Right renal cortex interstitium (tissue), 3 donors: ENCODE measurements at regions not wholly inside any gene's neighbourhood (a gene's known extent, or its start where the extent isn't known, plus 50 kb on each side); places are given as distances from the start of the nearest gene placed in this dataset.
"Not testable (repeated sequence)": the region's sequence is repeated elsewhere in the genome, so short reads cannot be mapped to it uniquely, and the experiment has no call there.

Experiments used
- DNase-seq, 3 donors: peaks; one replicate each; pipeline ENCODE4 v3.0.0-alpha.2; 2013; ENCODE audit warnings: low read depth in 3 of 3, low spot score in 2 of 3

DNA sequence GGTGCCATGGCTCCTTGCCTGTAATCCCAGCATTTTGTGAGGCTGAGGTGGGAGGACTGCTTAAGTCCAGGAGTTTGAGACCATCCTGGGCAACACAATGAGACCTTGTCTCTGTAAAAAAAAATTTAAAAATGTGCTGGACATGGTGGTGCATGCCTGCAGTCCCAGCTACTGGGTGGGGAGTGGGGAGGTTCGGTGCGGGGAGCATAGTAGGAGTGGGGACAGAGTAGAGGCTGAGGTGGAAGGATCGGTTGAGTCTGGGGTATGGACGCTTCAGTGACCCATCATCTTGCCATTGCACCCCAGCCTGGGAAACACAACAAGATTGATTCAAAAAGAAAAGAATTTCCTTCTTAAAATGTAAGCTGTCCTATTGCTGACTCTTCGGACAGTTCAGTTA, 1490.0 kb upstream of the GBE1 start:
- no peak for DNase-seq

DNA sequence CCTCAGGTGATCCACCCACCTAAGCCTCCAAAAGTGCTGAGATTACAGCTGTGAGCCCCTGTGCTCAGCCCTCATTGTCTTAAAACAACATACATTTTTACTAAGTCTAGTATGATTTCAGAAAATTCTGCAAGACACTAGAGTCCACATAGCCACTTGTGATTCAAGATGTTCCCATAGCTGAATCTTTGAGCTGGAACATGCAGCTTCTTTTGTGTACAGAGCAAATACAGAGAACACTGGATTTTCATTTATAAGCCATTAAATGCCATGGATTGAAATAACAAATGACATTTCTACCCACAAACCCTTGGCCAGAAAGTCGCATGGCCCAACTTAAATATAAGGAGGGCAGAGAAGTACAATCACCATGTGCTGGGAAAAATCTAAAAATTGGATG, 1489.2 kb upstream of the GBE1 start:
- DNase-seq: no peak

DNA sequence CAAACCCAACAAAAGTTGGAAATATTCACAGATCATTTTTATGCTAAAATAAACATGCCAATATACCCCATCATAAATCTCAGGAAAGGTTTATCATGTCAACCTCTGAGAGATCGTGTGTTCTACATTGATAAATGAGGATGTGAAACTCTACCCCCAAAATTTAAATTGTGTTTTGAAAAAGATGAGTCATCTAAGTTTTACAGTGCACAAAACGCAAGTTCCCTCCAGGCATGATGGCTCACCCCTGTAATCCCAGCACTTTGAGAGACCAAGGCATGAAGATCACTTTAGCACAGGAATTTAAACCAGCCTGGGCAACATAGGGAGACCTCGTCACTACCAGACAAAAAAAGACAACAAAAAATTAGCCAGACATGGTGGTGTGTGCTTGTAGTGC, 1487.0 kb upstream of the GBE1 start:
- no peak for DNase-seq

DNA sequence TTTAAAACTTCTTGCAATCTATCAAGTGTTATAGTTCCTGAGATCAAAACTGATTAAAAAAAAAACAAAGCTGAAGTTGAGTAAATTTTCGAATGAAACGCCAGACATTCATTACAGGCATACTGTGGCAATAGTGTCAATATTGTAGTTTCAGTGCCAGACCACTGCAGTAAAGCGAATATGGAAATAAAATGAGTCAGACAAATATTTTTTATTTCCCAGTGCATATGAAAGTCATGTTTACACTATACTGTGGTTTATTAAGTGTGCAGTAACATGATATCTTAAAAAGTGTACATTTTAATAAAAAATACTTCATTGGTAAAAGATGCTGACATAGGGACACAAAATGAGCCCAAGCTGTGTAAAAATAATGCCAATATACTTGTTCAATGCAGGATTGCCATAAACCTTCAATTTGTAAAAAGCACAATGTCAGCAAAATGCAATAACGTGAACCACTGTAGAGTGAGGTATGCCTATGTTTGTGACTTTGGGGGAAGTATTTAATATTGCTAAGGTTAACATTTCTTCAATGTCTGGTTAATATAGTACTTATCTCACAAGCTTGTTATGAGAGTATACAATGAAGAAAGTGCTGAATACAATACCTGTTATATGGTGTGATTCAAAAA, 1473.9 kb upstream of the GBE1 start:
- DNase-seq: no peak

DNA sequence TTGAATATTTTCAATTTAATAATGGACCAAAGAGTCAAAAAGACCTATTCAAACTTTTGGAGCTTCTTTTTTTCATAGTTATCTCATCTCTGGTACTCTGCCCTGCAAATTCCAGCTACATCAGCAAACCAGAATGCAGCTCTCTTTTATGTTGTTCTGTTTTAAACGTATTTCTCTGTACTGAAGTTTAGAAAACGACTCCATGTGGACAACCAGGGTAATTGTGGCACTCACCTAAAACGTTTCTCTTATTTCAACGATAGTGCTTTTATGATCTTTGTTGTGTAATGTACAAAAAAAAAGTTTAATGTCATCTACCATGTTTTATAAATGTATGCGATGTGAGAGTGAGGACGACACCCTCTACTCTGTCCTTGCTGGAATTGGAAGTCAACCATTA, 1472.3 kb upstream of the GBE1 start:
- no peak for DNase-seq

DNA sequence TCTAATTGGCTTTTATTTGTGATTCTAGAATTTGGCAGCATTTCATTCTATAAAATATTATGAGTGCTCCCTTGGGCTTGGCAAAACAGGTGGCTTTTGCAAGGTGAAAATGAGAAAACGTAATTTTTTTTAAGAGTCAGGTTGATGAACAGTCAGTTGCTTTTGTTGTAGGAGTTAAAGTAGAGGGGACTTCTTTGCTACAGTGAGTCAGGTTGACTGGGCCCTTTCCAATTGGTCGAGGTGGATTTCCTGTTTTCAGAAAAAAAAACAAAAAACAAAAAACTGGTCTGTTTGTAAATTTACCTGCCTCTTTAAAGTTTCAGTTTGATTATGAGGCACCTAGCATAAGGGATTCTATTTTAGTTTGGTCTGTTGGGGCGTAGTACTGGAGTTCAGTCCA, 1469.4 kb upstream of the GBE1 start:
- no peak for DNase-seq

DNA sequence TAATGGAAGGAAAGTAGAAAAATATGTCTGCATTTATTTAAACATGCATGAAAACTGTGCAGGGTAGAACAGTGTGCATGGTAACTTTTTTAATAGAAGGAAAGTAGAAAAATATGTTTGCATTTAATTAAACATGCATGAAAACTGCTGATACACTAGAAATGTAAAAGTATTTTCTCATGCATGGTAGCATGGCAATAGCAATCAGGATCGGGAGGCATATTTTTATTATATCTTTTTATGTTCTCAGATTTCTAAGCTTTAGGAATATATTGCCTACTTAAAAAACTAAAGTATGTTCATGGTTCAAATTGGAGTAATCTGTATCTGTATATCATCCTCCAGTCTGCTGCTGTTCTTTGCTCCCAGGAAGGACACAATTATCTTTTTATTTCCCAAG, 1468.9 kb upstream of the GBE1 start:
- no peak for DNase-seq

DNA sequence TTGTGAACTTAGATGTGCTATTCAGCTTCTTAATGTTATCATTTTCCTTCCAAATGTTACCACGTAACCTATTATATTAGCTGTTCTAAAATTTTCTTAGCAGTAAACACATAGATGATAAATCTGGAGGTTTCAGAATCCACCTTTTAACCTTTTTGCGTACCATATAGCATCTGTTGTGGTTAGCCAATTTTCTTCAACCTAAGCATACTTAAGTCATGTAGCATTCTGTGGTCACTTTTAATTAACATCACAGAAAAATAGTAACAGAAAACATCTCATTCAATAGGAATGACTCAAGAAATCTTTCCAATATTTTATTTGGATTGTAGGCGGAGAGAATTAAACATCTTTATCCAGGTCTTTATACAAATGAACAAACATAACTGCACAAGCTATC, 1465.3 kb upstream of the GBE1 start:
- no peak for DNase-seq

DNA sequence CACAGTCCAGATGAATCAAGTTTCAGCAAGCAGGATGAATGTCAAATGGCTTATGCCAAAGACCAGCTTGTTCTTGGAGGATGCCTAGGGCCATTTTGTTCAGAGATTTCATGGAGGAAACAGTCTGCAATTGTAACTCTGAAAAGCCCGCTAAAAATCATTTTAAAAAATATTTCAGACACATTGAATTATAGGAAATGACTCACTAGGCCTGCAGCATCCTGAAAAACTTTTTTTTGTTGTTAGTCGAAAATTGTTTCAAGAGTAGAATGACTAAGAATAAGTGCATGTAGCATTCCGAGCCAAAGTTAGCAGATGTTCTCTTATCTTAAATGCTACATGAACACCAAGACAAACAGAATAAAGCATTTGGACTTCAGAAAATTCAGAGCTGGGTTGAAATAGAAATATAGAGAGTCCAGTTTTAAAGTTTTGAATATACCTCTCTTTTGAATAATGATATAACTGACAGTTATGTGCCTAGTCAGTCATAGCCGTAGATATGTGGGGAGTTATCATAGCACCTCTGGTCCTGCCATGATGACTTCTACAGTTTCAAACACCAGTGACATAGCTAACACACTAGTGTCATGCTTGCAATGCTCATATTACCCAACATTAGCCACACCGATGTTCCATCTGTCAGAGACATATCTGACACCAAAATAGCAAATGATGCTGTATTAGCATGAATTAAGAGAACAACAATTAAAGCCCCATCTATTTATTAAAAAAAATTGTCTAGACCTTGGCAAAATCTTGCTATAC, 1462.8 kb upstream of the GBE1 start:
- DNase-seq: no peak

DNA sequence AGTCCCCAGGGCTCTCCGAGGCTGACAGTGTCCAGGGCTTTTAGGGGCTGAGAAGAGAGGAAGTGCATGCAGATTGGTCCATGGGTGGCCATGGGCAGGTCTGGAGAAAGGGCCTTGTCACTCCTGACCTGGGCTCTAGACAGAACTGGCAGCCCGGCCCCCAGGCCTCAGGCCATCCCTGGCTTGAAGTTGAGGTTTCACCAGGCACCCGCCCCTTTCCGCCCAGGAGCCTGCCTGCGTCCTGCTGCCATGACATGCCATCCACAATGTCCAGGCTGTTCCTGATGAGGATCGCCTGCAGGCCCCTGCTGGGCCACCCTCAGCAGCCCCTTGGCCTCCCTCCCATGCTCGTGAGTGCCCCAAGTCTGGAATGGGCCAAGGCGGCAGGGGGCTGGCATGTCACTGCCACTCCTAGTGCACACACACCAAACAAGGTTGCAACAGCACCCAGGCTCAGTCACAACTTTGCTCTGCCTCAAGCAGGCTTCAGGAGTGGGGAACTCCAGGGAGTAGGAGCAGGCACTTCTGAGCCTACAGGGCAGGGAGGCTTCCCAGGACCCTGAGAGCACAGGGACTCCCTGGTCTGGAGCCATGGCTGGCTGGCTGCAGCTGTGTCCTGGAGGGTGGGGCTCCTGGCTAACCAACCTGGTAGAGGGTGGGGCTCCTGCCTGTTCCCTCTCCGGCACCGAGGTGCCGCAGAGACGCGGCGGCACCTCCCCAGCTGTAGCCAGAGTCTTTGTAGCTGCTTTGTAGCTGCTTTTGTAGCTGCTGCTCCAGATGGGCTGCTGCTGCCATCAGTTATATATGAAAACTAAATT, 1457.1 kb upstream of the GBE1 start:
- no peak for DNase-seq

DNA sequence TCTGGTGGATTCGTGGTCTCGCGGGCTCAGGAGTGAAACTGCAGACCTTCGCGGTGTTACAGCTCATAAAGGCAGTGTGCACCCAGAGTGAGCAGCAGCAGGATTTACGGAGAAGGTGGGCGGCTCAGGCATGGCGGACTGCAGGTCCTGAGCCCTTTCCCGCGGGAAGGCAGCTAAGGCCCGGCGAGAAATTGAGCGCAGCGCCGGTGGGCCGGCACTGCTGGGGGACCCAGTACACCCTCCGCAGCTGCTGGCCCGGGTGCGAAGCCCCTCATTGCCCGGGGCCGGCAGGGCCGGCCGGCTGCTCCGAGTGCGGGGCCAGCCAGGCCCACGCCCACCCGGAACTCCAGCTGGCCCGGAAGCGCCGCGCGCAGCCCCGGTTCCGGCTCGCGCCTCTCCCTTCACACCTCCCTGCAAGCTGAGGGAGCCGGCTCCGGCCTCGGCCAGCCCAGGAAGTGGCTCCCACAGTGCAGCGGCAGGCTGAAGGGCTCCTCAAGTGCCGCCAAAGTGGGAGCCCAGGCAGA, 1456.2 kb upstream of the GBE1 start:
- not testable (repeated sequence) for DNase-seq

DNA sequence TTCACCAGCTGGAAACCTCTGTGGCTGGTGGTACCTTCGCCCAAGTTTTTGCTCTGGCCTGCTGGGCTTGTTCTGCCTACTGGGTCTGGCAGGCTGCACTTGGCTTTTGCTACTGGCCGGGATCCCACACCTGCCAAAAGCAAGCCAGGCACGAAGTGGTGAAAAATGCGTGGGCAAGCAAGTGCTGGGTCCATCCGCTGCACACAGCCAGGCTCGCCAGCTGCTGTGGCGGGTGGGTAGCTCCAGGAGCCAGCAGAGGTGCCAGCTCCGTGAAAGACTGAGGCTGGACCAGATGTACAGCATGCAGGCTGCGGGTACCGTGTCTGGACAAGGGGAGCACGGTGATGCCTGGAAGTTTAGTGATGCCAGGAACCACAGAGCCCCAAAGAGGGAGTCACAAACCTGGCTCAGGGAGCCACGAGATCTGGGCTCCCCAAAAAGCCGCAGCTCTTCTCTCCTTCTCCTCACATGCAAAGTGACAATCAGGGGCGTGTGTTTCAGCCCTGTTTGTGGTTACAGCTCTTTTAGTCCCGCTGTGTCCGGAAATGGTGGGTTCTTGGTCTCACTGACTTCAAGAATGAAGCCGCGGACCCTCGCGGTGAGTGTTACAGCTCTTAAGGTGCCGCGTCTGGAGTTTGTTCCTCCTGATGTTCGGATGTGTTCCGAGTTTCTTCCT, 1455.6 kb upstream of the GBE1 start:
- no peak for DNase-seq

DNA sequence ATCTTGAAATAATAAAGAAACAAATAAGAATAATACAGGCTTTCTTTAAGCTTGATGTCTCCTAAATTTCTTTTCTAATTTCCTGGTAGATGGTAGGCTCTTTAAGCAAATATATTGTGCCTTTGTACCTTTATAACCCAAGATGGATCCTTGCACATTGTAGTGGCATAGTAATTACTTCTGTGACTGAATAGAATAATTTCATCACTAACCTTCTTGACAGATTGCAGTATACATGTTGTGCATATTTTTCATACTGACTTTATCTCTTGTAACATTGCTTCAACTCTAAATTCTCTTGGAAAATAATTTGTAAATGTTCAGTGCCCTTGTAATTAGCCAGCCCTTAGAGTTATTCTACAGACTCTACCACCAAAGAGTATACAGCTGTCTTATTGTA, 1433.8 kb upstream of the GBE1 start:
- no peak for DNase-seq

DNA sequence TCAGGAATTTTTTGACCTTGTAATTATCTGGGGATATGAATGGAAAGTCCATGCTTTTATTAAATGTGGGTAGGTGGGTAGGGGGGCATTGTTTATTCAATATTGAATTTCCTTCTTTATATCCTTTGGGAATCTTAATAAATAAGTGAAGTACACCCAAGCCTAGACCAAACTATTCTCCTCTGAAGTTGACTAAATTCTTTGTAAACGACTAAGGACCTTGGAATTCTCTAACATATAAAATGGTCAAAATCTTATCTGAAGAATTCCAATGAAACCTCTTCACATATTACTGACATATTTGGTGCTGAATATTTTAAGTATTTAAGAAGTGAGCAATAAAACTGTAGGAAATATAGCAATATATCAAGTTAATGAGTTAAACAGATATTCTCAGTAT, 1432.1 kb upstream of the GBE1 start:
- DNase-seq: no peak

DNA sequence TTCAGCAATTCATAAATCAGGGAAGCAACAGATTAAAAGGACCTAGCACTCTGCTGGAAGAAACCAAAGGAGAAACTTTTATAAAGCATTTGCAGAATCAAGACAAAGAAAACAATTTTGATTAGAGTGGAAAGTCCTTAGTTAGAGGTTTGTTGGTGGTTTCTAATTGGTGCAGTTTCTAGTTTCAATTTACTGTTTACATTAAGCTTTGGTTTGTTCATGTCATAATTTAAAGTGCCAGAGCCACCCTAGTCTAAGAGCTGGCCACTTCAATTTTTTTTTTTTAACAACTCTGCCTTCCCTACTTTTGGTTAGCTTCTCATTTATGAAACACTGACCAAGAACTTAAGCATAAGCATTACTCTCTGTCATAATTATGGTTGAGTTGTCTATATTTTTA, 1428.2 kb upstream of the GBE1 start:
- DNase-seq: no peak

DNA sequence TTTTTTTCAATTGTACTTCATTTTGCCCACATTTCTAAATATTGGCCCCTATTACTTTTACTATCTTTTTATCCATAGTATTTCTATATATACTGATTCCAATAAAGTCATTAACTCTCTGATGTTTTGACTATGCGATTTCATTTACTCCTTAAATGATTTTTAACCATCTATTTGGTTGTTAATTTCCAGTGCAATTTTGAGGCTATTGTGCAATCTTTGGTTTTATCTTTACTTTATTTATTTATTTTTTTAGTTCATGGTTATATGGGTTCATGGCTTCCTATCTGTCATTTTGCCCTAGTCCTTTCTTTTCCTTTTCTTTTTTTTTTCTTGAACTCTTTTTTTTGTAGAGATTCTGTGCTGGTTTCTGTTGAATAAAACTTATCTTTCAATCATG, 1408.0 kb upstream of the GBE1 start:
- DNase-seq: no peak

DNA sequence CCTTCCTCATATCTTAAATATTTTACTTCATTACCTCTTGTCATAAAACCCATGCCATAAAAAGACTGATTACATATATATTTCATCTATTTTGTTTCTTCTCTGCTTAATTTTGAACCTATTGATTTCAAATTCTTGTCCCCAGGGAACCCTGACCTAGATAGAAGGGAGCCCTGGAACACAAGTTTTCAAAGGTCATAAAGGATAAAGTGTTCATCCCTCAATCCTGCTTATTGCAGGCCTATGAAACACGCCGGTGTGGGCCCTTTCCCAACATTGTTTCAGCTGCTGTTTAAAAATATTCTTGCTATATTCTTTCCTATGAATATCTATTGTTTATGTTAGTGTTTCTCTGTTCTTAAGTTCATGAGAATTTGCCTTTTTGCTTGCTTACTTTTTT, 1389.5 kb upstream of the GBE1 start:
- DNase-seq: no peak

DNA sequence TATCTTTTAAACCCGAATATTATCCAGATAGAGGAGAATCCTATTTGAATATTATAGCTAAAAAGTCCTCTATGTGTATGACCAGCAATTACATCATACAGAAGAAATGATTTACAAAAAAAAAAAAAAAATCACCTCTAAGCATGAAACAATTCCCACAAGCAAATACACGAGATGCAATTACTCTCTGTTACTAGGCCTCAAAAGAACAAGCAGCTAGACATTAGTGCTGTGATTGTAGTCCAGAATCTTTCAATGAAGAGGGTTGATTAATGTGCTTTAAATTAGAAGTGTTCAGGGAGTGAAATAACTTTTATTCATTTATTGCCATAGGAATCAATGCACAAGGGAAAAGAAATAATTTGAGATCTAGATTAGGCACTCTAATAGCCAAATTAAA, 1379.5 kb upstream of the GBE1 start:
- no peak for DNase-seq

DNA sequence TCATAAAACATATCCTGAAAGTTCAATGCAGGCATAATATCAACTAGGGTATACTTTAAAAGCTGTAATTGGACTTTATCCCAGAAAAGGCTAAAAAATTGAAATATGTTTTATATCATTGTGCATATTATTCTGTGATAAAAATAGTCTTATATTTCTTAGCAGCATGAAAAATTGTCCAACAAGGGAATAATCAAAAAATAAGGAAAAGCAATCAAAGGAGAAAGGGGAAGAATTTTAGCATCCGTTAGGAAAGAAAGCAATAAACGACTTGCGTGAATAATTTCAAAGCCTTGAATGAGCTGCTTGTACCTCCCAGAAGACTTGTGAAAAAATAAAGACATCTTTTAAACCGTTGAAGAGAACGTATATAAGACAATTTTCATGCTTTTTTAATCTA, 1369.8 kb upstream of the GBE1 start:
- DNase-seq: no peak

DNA sequence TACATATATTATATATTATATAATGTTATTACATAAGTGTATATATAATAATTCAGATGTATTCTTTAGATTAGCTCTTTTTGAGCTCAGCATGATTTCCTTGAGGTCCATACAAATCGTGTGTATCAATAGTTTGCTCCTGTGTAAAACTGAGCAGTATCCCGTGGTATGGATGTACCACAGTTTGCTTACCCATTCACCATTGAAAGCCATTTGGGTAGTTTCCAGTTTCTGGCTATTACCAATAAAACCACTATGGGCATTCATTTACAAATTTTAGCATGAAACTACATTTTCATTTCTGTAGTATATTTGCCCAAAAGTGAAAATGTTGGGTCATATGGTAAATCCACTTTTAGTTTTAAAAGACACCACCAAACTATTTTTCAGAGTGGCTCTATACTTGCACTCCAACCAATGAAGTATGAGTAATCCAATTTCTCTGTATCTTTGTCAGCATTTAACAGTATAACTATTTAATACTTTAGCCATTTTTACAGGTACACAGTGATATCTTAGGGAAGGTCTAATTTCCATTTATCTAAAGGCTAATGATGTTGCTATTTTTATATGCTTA, 1361.4 kb upstream of the GBE1 start:
- DNase-seq: no peak

DNA sequence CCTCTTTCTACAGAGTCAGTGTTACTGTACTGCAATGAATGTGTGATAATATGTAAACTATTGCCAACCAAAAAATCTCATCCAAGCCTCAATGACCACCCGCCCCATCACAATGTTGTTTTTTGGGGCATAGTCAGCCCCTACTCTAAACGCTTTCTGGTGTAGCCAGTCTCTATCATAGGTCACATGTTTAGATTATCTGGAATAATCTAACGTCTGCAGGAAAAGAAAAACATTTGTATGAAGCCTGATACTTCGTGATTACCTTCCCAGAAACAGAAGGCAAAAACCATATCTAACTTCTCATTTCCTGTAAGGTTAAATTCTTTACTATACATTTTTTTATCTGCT, 1331.8 kb upstream of the GBE1 start:
- no peak for DNase-seq
